ENCODE measurements at regions not wholly inside any gene's neighbourhood (a gene's known extent, or its start where the extent isn't known, plus 50 kb on each side); places are given as distances from the start of the nearest gene placed in this dataset.

DNA sequence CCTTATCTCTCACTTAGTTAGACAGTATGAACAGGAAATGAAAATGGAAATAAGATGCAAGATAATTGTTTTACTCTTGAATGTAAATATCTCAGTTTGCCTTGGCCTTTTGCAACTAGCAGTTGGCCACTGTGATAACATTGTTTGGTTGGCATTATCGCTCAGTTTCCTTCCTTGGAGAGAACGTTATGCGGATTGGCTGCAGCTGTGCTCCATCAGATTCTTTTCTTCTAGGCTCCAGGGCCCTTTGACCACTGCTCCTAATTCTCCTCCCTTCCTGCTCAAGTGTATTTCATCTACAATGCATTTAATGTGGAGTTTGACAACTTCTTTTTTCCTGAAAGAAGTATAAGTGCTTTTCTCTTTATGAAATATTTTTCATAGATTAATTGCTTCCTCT lies 284.2 kb downstream of the ADAMTS20 start:
- DNase-seq (ENCODE audit: low read depth) = no peak
- no peak for TF ChIP-seq CTCF (conservative IDR thresholded peaks at IDR 0.05; ENCODE audit: low read length)
- no peak overlapping the region for H3K4me3 ChIP-seq (ENCODE audit: low read length)

GRCh38 chr12:43261701-43262100 lies 290.3 kb downstream of the ADAMTS20 start:
- H3K4me3 ChIP-seq (ENCODE audit: low read length) = no peak overlapping the region
- no peak for DNase-seq (ENCODE audit: low read depth)
- no peak for TF ChIP-seq CTCF (conservative IDR thresholded peaks at IDR 0.05; ENCODE audit: low read length)

DNA sequence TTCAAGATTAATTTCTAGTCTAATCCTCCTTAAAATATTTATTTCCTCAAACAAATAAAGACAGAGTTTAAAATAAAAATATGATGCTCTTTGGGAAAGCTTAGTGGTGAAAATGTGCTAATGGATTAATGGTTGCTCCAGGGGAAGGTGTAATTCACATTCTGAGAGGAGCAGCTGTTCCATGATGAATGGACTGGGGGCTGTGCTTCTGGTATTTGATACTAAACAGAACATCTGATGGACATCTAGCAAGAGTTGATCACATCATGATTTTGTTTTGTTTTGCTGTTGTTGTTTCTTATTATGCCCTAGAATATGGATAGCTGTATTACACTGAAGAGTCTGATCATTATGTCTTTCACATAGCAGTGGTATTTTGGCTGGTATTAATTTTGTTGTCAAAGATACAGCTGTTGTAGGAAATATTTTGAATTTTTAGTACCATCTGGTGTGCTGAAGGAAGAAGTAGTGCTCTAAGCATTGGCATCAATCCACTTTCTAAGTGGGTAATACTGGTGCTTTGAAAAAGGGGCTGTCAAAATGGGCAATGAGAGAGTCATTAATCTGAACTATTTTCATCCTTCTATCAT lies 296.4 kb downstream of the ADAMTS20 start:
- DNase-seq (ENCODE audit: low read depth) = no peak
- no peak for TF ChIP-seq CTCF (conservative IDR thresholded peaks at IDR 0.05; ENCODE audit: low read length)
- H3K4me3 ChIP-seq (ENCODE audit: low read length) = no peak overlapping the region

GRCh38 chr12:43252585-43252984 lies 299.4 kb downstream of the ADAMTS20 start:
- no peak for TF ChIP-seq CTCF (conservative IDR thresholded peaks at IDR 0.05; ENCODE audit: low read length)
- DNase-seq (ENCODE audit: low read depth) = no peak

GRCh38 chr12:43245947-43246346 lies 306.1 kb downstream of the ADAMTS20 start:
- no peak overlapping the region for H3K4me3 ChIP-seq (ENCODE audit: low read length)
- no peak for DNase-seq (ENCODE audit: low read depth)
- TF ChIP-seq CTCF (conservative IDR thresholded peaks at IDR 0.05; ENCODE audit: low read length) = no peak

More at GRCh38 chr12:43252585-43252984, 299.4 kb downstream of the ADAMTS20 start:
- H3K4me3 ChIP-seq (ENCODE audit: low read length) = no peak overlapping the region

DNA sequence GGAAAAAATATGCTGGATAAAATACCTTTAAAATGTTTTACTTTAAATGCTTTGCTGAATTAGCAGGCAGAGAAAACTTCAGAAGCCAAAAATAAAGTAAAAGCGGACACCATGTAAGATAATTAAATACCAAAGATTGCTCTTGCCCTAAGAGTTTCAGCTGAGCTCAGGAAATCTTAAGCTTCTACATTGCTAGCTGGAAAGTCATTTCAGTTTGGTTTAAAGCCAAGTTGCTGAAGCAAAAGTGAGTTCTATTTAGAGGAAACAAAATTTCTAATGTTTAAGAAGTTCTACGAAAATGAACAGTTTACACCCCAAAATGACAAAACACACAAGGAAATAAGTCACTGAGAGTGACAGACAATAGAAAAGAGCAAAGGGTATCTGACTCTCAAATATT lies 310.0 kb downstream of the ADAMTS20 start:
- H3K4me3 ChIP-seq (ENCODE audit: low read length) = no peak overlapping the region
- peak; percentile 9 for DNase-seq (ENCODE audit: low read depth)
- TF ChIP-seq CTCF (conservative IDR thresholded peaks at IDR 0.05; ENCODE audit: low read length) = no peak

DNA sequence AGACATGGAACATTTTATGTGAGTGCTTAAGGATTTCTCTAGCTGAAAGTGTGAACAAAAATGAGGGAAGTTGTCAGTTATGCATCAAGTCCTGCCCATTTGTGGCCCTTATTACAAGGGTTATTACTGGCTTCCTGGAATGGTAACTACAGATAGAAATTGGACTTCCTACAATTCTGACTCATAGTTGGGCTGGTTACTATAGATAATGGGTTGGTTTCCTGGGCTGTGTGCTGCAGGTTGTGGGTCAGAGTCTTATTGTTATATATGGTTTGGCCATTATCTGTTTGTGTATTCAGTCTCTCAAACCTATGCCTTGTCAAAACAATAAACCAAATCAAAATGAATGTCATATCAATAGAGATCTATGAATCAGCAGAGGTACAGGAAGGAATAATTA lies 313.7 kb downstream of the ADAMTS20 start:
- no peak for DNase-seq (ENCODE audit: low read depth)
- TF ChIP-seq CTCF (conservative IDR thresholded peaks at IDR 0.05; ENCODE audit: low read length) = no peak
- H3K4me3 ChIP-seq (ENCODE audit: low read length) = no peak overlapping the region

Measured in AG10803 (cell line).